Type B pancreatic cell (in vitro differentiated cells): ENCODE measurements at regions not wholly inside any gene's neighbourhood (a gene's known extent, or its start where the extent isn't known, plus 50 kb on each side); places are given as distances from the start of the nearest gene placed in this dataset.

Experiments used
- DNase-seq: peaks from one replicate; pipeline ENCODE4 v3.0.0; 2021; ENCODE audit warnings: mixed read lengths; ENCODE audit not compliant: unreplicated experiment; ENCODE audit errors: extremely low spot score
- H3K27ac Mint-ChIP-seq: 2 replicates; pipeline ENCODE4 v1.8.0; 2021; ENCODE audit warnings: mild to moderate bottlenecking, mixed read lengths
- H3K27me3 Mint-ChIP-seq: 2 replicates; pipeline ENCODE4 v1.8.0; 2021; ENCODE audit warnings: mixed read lengths
- H3K36me3 Mint-ChIP-seq: 2 replicates; pipeline ENCODE4 v1.8.0; 2021; ENCODE audit warnings: mixed read lengths
- H3K4me1 Mint-ChIP-seq: one replicate; pipeline ENCODE4 v1.8.0; 2021; ENCODE audit warnings: mixed read lengths; ENCODE audit not compliant: unreplicated experiment
- H3K4me3 Mint-ChIP-seq: 2 replicates; pipeline ENCODE4 v1.8.0; 2021; ENCODE audit warnings: mild to moderate bottlenecking, mixed read lengths
- H3K9me3 Mint-ChIP-seq: 2 replicates; pipeline ENCODE4 v1.8.0; 2021; ENCODE audit warnings: mixed read lengths
- CTCF ChIP-seq: fragments of 200-600 bp; sonication (generic); conservative IDR thresholded peaks from 2 replicates; pipeline ENCODE4 v1.5.0; 2021; ENCODE audit warnings: antibody characterized with exemption, mild to moderate bottlenecking

GRCh38 chr6:40885139-40885774, 153.8 kb downstream of the UNC5CL start:
- peaks cover 3% of the 10 kb centered on the region for H3K27me3 Mint-ChIP-seq
- TF ChIP-seq CTCF = no peak
- H3K4me1 Mint-ChIP-seq = peaks cover 54% of the 10 kb centered on the region
- DNase-seq = no peak
- H3K9me3 Mint-ChIP-seq = no peaks in the 10 kb centered on the region
- peaks cover 3% of the 10 kb centered on the region for H3K36me3 Mint-ChIP-seq
- H3K27ac Mint-ChIP-seq = no peak overlapping the region
- no peak overlapping the region for H3K4me3 Mint-ChIP-seq

- H3K27ac Mint-ChIP-seq = no peak overlapping the region
- peaks cover 5% of the 10 kb centered on the region for H3K27me3 Mint-ChIP-seq
- H3K4me1 Mint-ChIP-seq = peaks cover 37% of the 10 kb centered on the region
- DNase-seq = no peak
- no peaks in the 10 kb centered on the region for H3K9me3 Mint-ChIP-seq
- no peak overlapping the region for H3K4me3 Mint-ChIP-seq
- no peak for TF ChIP-seq CTCF
- H3K36me3 Mint-ChIP-seq = peaks cover 11% of the 10 kb centered on the region
These were observed 156.6 kb downstream of the UNC5CL start for GRCh38 chr6:40882323-40882997.

- DNase-seq = no peak
- H3K36me3 Mint-ChIP-seq = peaks cover 11% of the 10 kb centered on the region
- H3K27me3 Mint-ChIP-seq = peaks cover 10% of the 10 kb centered on the region
- H3K9me3 Mint-ChIP-seq = no peaks in the 10 kb centered on the region
- TF ChIP-seq CTCF = no peak
- no peak overlapping the region for H3K27ac Mint-ChIP-seq
- H3K4me3 Mint-ChIP-seq = no peak overlapping the region
- peaks cover 36% of the 10 kb centered on the region for H3K4me1 Mint-ChIP-seq
These were observed 157.5 kb downstream of the UNC5CL start for GRCh38 chr6:40881501-40881900.

- Mint-ChIP-seq H3K27ac (no peak overlapping the region), H3K4me3 (no peak overlapping the region), H3K4me1 (peaks cover 36% of the 10 kb centered on the region), H3K9me3 (no peaks in the 10 kb centered on the region), H3K27me3 (peaks cover 13% of the 10 kb centered on the region), H3K36me3 (peaks cover 11% of the 10 kb centered on the region)
- no peak for DNase-seq
- no peak for TF ChIP-seq CTCF
These were observed 158.1 kb downstream of the UNC5CL start for GRCh38 chr6:40880906-40881305.

- Mint-ChIP-seq H3K4me3 (no peak overlapping the region), H3K36me3 (peaks cover 8% of the 10 kb centered on the region), H3K9me3 (no peaks in the 10 kb centered on the region), H3K27ac (no peak overlapping the region), H3K27me3 (peaks cover 19% of the 10 kb centered on the region), H3K4me1 (peaks cover 40% of the 10 kb centered on the region)
- no peak for TF ChIP-seq CTCF
- no peak for DNase-seq
These were observed 159.9 kb downstream of the UNC5CL start for GRCh38 chr6:40879169-40879568.
